Left ventricle myocardium superior (tissue), 1 donor: ENCODE measurements at regions not wholly inside any gene's neighbourhood (a gene's known extent, or its start where the extent isn't known, plus 50 kb on each side); places are given as distances from the start of the nearest gene placed in this dataset.
"Not testable (repeated sequence)": the region's sequence is repeated elsewhere in the genome, so short reads cannot be mapped to it uniquely, and the experiment has no call there.

ENCODE experiments used
- ATAC-seq: fragments of 200-7000 bp; cut with Tn5 transposase; one replicate; pipeline ENCODE4 v1.9.1; 2020; ENCODE audit warnings: mild to moderate bottlenecking, moderate library complexity
- DNase-seq: peaks from one replicate; pipeline ENCODE4 v3.0.0-alpha.2; 2020
- intact Hi-C: fragments of 100-400 bp; cut with micrococcal nuclease; formaldehyde crosslinking; loops from one replicate; pipeline ENCODE4 v1.11.0; 2022
- donor health status: DM: no; HTN: yes; CAD: no; lungs with severe emphysema.

GRCh38 chr16:75833385-75833784 lies 107.1 kb upstream of the CPHXL start:
- not testable (repeated sequence) for ATAC-seq, DNase-seq

GRCh38 chr16:75836347-75837010 lies 110.2 kb upstream of the CPHXL start:
- no peak for ATAC-seq
- intact Hi-C loops: no loop called here

More at GRCh38 chr16:75833385-75833784, 107.1 kb upstream of the CPHXL start:
- intact Hi-C loops: not testable (repeated sequence)

GRCh38 chr16:75837264-75837663 lies 111.0 kb upstream of the CPHXL start:
- ATAC-seq (no peak), DNase-seq (no peak)
- intact Hi-C loops: no loop called here

More at GRCh38 chr16:75836347-75837010, 110.2 kb upstream of the CPHXL start:
- no peak for DNase-seq

- no peak for DNase-seq
- ATAC-seq: no peak
- intact Hi-C loops: no loop called here
These were observed 111.4 kb upstream of the CPHXL start for GRCh38 chr16:75837681-75838080.

- no peak for ATAC-seq
- intact Hi-C loops: no loop called here
These were observed 115.2 kb upstream of the CPHXL start for GRCh38 chr16:75841517-75841916.

GRCh38 chr16:75847172-75847571 lies 120.9 kb upstream of the CPHXL start:
- no peak for ATAC-seq
- intact Hi-C loops: no loop called here

More at GRCh38 chr16:75841517-75841916, 115.2 kb upstream of the CPHXL start:
- DNase-seq: no peak

GRCh38 chr16:75854152-75854551 lies 127.9 kb upstream of the CPHXL start:
- no peak for ATAC-seq
- no peak for DNase-seq
- intact Hi-C loops: no loop called here

More at GRCh38 chr16:75847172-75847571, 120.9 kb upstream of the CPHXL start:
- no peak for DNase-seq

- ATAC-seq (no peak), DNase-seq (no peak)
- intact Hi-C loops: no loop called here
These were observed 134.2 kb upstream of the CPHXL start for GRCh38 chr16:75860326-75861053.

- intact Hi-C loops: no loop called here
- DNase-seq: no peak
- ATAC-seq: no peak
These were observed 135.2 kb upstream of the CPHXL start for GRCh38 chr16:75861311-75862097.

GRCh38 chr16:75862098-75862386 lies 135.8 kb upstream of the CPHXL start:
- no peak for DNase-seq
- no peak for ATAC-seq
- intact Hi-C loops: no loop called here

GRCh38 chr16:75864243-75864642 lies 138.0 kb upstream of the CPHXL start:
- no peak for ATAC-seq

GRCh38 chr16:75865736-75866135 lies 139.4 kb upstream of the CPHXL start:
- DNase-seq: no peak
- ATAC-seq: no peak
- intact Hi-C loops: no loop called here

More at GRCh38 chr16:75864243-75864642, 138.0 kb upstream of the CPHXL start:
- intact Hi-C loops: no loop called here
- DNase-seq: no peak

GRCh38 chr16:75868636-75869632 lies 142.6 kb upstream of the CPHXL start:
- intact Hi-C loops: no loop called here
- ATAC-seq (no peak), DNase-seq (no peak)

- intact Hi-C loops, DNase-seq, ATAC-seq: not testable (repeated sequence)
These were observed 155.0 kb upstream of the CPHXL start for GRCh38 chr16:75881280-75881679.

GRCh38 chr16:75899163-75899562 lies 172.9 kb upstream of the CPHXL start:
- no peak for DNase-seq
- intact Hi-C loops: no loop called here
- ATAC-seq: no peak

- intact Hi-C loops: no loop called here
- ATAC-seq (no peak), DNase-seq (no peak)
These were observed 182.2 kb upstream of the CPHXL start for GRCh38 chr16:75908331-75909117.

GRCh38 chr16:75909746-75910145 lies 183.5 kb upstream of the CPHXL start:
- intact Hi-C loops: no loop called here
- ATAC-seq: no peak
- no peak for DNase-seq

GRCh38 chr16:75911896-75912295 lies 185.6 kb upstream of the CPHXL start:
- ATAC-seq: no peak

More at GRCh38 chr16:75911896-75912295, 185.6 kb upstream of the CPHXL start:
- intact Hi-C loops: no loop called here
- no peak for DNase-seq
